ENCODE measurements at regions not wholly inside any gene's neighbourhood (a gene's known extent, or its start where the extent isn't known, plus 50 kb on each side); places are given as distances from the start of the nearest gene placed in this dataset.

GRCh38 chr7:10192074-10192473, 781.6 kb upstream of the PHF14 start:
- H3K4me3 ChIP-seq = no peak overlapping the region
- H3K27me3 ChIP-seq = no peaks in the 10 kb centered on the region
- H3K9me3 ChIP-seq = no peaks in the 10 kb centered on the region
- peaks cover 0 to 4% (median 0%) of the 10 kb centered on the region in 4 donors for H3K4me1 ChIP-seq
- H3K27ac ChIP-seq = no peak overlapping the region
- intact Hi-C loops (cut with DNase I; ENCODE audit: low total_unique reads) = no loop called here
- no peaks in the 10 kb centered on the region for H3K36me3 ChIP-seq
- DNase-seq = no peak
- TF ChIP-seq CTCF (IDR thresholded peaks at IDR 0.05) = no peak

- Histone ChIP-seq H3K4me3 (no peak overlapping the region), H3K9me3 (no peaks in the 10 kb centered on the region), H3K27me3 (no peaks in the 10 kb centered on the region), H3K4me1 (peaks cover 0 to 40% (median 9%) of the 10 kb centered on the region in 4 donors), H3K36me3 (no peaks in the 10 kb centered on the region), H3K27ac (no peak overlapping the region)
- TF ChIP-seq CTCF (IDR thresholded peaks at IDR 0.05) = no peak
- DNase-seq = no peak
- intact Hi-C loops (cut with DNase I; ENCODE audit: low total_unique reads) = no loop called here
Measured at GRCh38 chr7:10205696-10206095, 768.0 kb upstream of the PHF14 start.

- H3K27me3 ChIP-seq = no peaks in the 10 kb centered on the region
- no peak for DNase-seq
- intact Hi-C loops (cut with DNase I; ENCODE audit: low total_unique reads) = no loop called here
- H3K36me3 ChIP-seq = no peaks in the 10 kb centered on the region
- H3K9me3 ChIP-seq = no peaks in the 10 kb centered on the region
- TF ChIP-seq CTCF (IDR thresholded peaks at IDR 0.05) = no peak
- no peak overlapping the region for H3K27ac ChIP-seq
- H3K4me1 ChIP-seq = peaks cover 0 to 32% (median 7%) of the 10 kb centered on the region in 4 donors
- no peak overlapping the region for H3K4me3 ChIP-seq
Measured at GRCh38 chr7:10210000-10210399, 763.7 kb upstream of the PHF14 start.

- no peak for TF ChIP-seq CTCF (IDR thresholded peaks at IDR 0.05)
- H3K36me3 ChIP-seq = no peaks in the 10 kb centered on the region
- H3K27me3 ChIP-seq = no peaks in the 10 kb centered on the region
- DNase-seq = no peak
- H3K27ac ChIP-seq = no peak overlapping the region
- H3K4me3 ChIP-seq = no peak overlapping the region
- intact Hi-C loops (cut with DNase I; ENCODE audit: low total_unique reads) = no loop called here
- peaks cover 0 to 23% (median 3%) of the 10 kb centered on the region in 4 donors for H3K4me1 ChIP-seq
- no peaks in the 10 kb centered on the region for H3K9me3 ChIP-seq
Measured at GRCh38 chr7:10211016-10211415, 762.7 kb upstream of the PHF14 start.

- DNase-seq = no peak
- Histone ChIP-seq H3K4me3 (no peak overlapping the region), H3K27ac (no peak overlapping the region), H3K4me1 (peaks cover 0 to 14% (median 0%) of the 10 kb centered on the region in 4 donors), H3K9me3 (no peaks in the 10 kb centered on the region), H3K27me3 (no peaks in the 10 kb centered on the region), H3K36me3 (no peaks in the 10 kb centered on the region)
- intact Hi-C loops (cut with DNase I; ENCODE audit: low total_unique reads) = no loop called here
- TF ChIP-seq CTCF (IDR thresholded peaks at IDR 0.05) = no peak
Measured at GRCh38 chr7:10211861-10212260, 761.8 kb upstream of the PHF14 start.

- H3K27me3 ChIP-seq = no peaks in the 10 kb centered on the region
- no peak for DNase-seq
- H3K27ac ChIP-seq = no peak overlapping the region
- peaks cover 0 to 6% (median 0%) of the 10 kb centered on the region in 4 donors for H3K4me1 ChIP-seq
- no peaks in the 10 kb centered on the region for H3K36me3 ChIP-seq
- H3K9me3 ChIP-seq = no peaks in the 10 kb centered on the region
- intact Hi-C loops (cut with DNase I; ENCODE audit: low total_unique reads) = no loop called here
- no peak for TF ChIP-seq CTCF (IDR thresholded peaks at IDR 0.05)
- H3K4me3 ChIP-seq = no peak overlapping the region
Measured at GRCh38 chr7:10212649-10213048, 761.0 kb upstream of the PHF14 start.

Measured in tibial artery (tissue), 4 donors.